ENCODE measurements at regions not wholly inside any gene's neighbourhood (a gene's known extent, or its start where the extent isn't known, plus 50 kb on each side); places are given as distances from the start of the nearest gene placed in this dataset.

GRCh38 chr18:11320986-11321385, 171.6 kb upstream of the PIEZO2 start:
- no peak for DNase-seq (ENCODE audit: low spot score)

DNA sequence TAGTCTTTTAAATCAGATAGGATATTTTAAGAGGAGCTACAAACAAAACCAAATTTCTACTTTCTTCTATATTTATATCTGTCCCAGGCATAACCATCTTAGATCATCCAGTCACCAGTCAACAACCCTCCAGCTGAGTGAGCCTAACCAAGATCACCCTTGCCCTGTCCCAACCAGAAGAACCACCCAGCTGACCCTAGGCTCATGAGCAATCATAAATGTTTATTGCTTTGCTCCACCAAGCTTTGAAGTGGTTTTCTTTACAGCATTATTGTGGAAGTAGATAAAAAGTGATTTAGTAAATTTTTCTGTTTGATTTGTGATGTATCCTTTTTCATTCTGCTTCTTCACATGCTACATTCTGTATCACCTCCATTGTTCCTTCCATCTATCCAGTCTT, 167.2 kb upstream of the PIEZO2 start:
- DNase-seq (ENCODE audit: low spot score): no peak

DNA sequence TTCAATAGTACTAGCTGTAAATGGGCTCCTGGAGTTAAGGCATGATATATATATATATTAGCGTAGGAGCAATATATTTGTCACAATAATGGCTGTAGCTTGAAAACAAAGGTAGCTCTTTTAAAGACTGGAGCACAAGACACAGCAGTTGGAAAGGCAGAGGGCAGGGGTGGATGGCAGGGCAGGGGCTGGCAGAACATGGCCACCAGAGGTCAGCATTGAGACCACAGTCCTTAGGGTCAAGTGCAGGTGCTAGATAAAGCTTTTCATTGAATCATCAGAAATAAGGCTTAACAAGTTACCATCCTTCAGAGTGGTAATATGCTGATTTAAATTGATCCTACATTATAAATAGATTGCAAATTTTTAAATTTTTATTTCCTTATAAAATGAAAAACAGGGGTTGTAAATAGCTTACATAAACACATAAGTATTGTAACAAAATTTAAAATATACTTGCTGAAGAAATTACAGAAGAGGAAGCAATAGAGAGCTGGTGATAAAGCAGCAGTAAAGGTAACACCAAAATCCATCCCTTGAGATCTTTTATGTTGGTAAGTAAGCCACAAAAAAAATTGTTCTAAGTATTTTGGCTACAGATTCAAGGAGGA, 161.2 kb upstream of the PIEZO2 start:
- DNase-seq (ENCODE audit: low spot score): peak; percentile 6

DNA sequence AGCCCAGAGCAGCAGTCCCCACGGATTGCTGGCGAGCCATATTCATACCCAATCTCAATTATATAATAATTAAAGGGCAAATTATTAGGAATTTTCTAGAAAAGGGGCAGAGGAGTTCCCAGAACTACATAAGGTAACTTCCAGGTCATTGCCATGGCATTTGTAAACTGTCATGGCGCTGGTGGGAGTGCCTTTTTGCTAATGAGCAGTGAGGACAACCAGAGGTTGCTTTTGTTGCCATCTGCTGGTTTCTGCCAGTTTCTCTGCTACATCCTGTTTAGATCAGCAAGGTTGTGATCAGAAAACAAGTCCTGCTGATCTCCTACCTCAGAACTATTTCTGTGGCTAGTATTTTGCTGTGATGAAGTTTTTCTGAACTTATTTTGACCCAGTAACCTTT, 159.8 kb upstream of the PIEZO2 start:
- DNase-seq (ENCODE audit: low spot score): no peak

DNA sequence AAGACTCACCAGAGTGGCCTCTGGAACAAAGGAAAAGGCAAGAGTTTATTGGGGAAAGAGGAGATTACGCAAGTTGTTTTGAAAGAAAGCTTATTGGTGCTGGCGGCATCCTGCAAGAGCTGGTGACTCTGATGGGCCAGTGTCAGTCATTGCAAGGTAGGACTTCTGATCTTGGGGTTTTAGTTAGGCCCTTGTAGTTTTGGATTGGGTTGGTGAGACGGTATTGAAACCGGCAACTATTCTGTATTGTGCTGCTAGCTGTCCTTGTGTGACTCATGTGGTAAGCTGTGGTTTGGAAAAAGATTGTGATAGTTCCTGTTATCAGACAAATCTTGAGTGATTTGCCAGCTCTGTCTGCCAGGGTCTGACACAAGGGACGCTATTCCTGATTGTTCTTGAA, 159.1 kb upstream of the PIEZO2 start:
- no peak for DNase-seq (ENCODE audit: low spot score)

GRCh38 chr18:11307716-11308115, 158.3 kb upstream of the PIEZO2 start:
- DNase-seq (ENCODE audit: low spot score): no peak

DNA sequence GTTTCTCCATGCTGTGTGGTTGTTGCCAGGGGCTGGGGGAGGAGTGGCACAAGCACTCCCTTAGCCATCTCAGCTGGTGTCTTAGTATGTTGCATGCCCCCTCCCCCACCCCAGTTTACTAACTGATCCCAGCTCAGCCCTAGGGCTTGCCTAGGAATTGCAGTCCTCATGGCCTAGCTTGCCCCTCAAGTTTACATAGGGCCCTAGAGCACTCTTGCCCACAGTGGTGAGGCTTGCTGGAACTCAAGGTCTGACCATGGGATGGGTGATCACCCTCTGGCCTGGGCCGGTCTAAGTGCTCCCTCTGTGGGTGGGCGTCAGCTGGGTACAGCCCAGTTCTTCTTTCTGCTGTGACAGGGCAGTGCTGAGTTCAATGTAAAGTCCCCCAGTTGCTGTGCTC, 156.1 kb upstream of the PIEZO2 start:
- DNase-seq (ENCODE audit: low spot score): no peak

DNA sequence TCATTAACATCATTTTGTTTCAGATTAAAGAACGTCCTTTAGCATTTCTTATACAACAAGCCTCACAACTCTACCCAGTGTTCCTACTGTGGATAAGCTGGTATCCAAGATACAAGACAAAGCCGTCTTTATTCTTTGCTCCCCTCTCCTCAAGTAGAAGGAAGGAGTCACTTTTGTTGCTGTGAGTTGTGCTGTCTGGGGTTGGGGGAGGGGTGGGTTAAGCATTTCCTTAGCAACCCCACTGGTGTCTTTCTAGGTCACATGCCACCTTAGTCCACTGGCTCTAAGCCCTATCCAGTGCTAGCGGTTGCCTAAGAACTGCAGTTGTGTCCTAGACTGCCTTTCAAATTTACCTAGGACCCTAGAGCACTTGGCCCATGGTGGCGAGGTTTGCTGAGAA, 155.6 kb upstream of the PIEZO2 start:
- no peak for DNase-seq (ENCODE audit: low spot score)

- no peak for DNase-seq (ENCODE audit: low spot score)
Observed at GRCh38 chr18:11296946-11297345, 147.6 kb upstream of the PIEZO2 start.

DNA sequence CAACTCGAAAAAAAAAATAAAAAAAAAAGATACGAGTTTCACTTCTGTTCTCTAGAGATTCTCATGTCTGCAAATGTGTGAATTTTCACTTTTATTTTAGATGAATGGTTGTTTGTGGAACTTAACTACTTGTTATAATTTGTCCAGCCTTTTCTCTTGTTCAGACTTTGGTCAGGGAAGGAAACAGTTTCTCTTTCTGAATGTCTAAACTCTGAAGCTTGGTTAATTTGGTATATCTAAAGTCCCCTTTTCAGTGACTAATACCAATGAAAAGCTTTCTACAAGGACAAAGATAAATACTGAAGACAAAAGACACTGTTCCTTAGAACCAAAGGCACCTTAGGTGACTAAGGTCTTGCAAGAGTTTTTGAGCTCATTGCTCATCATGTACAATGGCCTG, 144.4 kb upstream of the PIEZO2 start:
- no peak for DNase-seq (ENCODE audit: low spot score)

GRCh38 chr18:11290786-11291185, 141.4 kb upstream of the PIEZO2 start:
- DNase-seq (ENCODE audit: low spot score): no peak

DNA sequence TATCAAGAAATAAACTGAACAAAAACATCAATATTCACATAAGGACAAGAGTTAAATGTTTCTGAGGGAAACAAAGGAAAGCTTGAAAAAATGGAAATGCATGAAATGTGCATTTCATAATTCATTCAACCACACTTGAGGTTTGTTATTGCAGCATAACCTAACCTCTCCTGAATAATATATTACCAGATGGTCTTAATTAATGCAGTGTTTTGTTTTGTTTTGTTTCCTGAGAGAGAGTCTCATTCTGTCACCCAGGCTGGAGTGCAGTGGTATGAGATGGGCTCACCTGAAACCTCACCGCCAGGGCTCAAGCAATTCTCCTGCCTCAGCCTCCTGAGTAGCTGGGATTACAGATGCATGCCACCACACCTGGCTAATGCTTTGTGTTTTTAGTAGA, 139.9 kb upstream of the PIEZO2 start:
- no peak for DNase-seq (ENCODE audit: low spot score)

DNA sequence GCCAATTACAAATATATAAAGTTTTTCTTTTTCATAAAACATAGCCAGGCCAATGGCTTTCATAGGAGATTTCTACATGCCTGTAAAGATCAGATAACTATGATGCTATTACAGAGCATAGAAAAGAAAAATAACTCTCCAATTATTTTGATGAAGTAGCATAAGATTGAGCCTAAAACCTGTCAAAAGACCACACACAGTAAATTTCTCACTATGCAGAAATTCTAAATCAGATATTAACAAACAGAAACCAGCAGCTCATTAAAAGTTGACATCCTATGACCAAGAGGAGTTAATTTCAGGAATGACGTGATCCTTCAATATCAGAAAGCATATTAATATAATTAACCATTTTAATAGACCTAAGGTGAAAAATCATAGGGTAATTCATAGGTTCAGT, 139.0 kb upstream of the PIEZO2 start:
- DNase-seq (ENCODE audit: low spot score): no peak

- DNase-seq (ENCODE audit: low spot score): no peak
Observed at GRCh38 chr18:11286431-11286830, 137.1 kb upstream of the PIEZO2 start.

- no peak for DNase-seq (ENCODE audit: low spot score)
Observed at GRCh38 chr18:11284811-11285210, 135.4 kb upstream of the PIEZO2 start.

DNA sequence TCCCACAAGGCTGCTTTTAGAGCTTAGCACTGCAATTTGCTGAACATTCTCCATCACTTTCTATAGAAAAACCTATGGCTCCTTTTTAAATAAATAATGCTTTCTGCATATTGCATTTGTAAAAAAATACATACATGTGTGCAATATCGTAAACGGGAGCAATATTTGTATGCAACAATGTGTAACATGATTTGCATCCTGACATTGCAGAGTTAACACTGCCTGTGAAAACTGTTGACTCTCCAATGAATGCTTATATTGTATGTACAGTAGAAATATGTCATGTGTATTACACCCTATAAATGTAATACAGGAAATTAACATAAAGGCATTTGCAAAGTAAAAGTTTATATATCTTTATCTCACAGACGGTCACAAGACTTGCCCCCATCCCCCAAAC, 135.0 kb upstream of the PIEZO2 start:
- no peak for DNase-seq (ENCODE audit: low spot score)

- DNase-seq (ENCODE audit: low spot score): no peak
Observed at GRCh38 chr18:11283479-11284161, 134.3 kb upstream of the PIEZO2 start.

GRCh38 chr18:11279461-11279860, 130.1 kb upstream of the PIEZO2 start:
- no peak for DNase-seq (ENCODE audit: low spot score)

- DNase-seq (ENCODE audit: low spot score): no peak
Observed at GRCh38 chr18:11276678-11277077, 127.3 kb upstream of the PIEZO2 start.

DNA sequence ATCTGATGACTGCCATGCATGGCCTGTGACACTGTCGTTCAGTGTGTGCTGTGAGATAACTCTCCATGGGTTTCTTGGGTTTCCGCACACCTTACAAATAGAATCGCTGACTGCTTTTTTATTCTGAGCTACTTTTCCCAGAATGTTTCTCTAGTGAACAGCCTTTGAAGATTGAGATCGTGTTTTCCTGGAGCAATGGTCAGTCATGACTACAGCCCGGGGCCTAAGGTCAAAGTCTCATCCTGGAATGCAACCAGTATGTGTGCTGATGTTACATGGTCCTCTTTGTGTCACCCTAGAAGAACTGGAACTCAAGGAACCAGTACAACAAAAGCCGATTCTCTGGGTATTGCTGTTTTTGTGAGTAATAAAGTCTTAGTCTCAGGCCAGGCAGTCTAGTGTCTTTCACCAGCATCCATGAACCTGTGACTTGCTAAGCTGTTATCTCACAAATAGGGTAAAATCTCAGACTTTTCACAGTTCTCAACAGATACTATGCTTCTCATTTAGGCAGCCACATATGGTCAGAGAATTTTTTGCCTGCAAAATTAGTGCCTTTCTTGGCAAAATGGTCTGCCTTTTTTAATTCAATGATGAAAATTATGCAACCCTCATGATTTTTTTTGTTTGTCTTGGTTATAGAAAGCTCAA, 124.9 kb upstream of the PIEZO2 start:
- DNase-seq (ENCODE audit: low spot score): no peak

GRCh38 chr18:11272516-11272915, 123.1 kb upstream of the PIEZO2 start:
- no peak for DNase-seq (ENCODE audit: low spot score)

- DNase-seq (ENCODE audit: low spot score): no peak
Observed at GRCh38 chr18:11271954-11272353, 122.6 kb upstream of the PIEZO2 start.

- no peak for DNase-seq (ENCODE audit: low spot score)
Observed at GRCh38 chr18:11269257-11269656, 119.9 kb upstream of the PIEZO2 start.

GRCh38 chr18:11268741-11269233, 119.4 kb upstream of the PIEZO2 start:
- DNase-seq (ENCODE audit: low spot score): no peak

Data from hematopoietic multipotent progenitor cell treated with erythropoietin and hydrocortisone succinate and interleukin-3 and kit ligand, for 17 days (in vitro differentiated cells).